OCI-LY7 (cell line): ENCODE measurements at regions not wholly inside any gene's neighbourhood (a gene's known extent, or its start where the extent isn't known, plus 50 kb on each side); places are given as distances from the start of the nearest gene placed in this dataset.
"Not testable (repeated sequence)": the region's sequence is repeated elsewhere in the genome, so short reads cannot be mapped to it uniquely, and the experiment has no call there.

Experiments used
- EZH2phosphoT487 ChIP-seq: fragments of 200-600 bp; sonication (generic); IDR thresholded peaks from 2 replicates; pipeline ENCODE4 v1.6.1; 2018; ENCODE audit warnings: low read depth, borderline replicate concordance, mild to moderate bottlenecking, mixed run types, antibody characterized with exemption, low read length, moderate library complexity, mixed read lengths
- TF ChIP-seq, protein P1 (sequence below): fragments of 200-600 bp; sonication (generic); conservative IDR thresholded peaks from 2 replicates; pipeline ENCODE4 v1.5.1; 2014; ENCODE audit warnings: mild to moderate bottlenecking, antibody characterized with exemption, low read length, moderate library complexity, mixed read lengths

DNA sequence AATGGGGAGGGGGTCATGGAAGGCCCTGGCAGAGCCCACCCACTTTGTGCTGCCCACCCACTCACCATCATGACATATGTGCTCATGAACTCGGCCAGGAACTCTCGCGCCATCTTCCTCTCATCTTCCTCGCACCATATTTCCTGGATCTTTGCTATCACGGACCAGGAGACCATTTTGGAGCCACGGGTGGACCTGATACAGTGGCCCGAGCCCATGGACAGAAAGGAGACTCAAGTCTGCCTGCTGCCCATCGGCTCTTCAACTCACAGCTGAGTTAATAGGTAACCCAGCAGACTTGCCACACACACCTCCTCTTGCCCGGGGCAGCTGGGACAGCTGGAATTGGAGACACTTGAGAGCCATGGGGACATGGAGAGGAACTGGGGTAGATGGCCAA, 1958.3 kb downstream of the FOXD4L5 start:
- TF ChIP-seq, protein P1, sequence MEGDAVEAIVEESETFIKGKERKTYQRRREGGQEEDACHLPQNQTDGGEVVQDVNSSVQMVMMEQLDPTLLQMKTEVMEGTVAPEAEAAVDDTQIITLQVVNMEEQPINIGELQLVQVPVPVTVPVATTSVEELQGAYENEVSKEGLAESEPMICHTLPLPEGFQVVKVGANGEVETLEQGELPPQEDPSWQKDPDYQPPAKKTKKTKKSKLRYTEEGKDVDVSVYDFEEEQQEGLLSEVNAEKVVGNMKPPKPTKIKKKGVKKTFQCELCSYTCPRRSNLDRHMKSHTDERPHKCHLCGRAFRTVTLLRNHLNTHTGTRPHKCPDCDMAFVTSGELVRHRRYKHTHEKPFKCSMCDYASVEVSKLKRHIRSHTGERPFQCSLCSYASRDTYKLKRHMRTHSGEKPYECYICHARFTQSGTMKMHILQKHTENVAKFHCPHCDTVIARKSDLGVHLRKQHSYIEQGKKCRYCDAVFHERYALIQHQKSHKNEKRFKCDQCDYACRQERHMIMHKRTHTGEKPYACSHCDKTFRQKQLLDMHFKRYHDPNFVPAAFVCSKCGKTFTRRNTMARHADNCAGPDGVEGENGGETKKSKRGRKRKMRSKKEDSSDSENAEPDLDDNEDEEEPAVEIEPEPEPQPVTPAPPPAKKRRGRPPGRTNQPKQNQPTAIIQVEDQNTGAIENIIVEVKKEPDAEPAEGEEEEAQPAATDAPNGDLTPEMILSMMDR, result not testable (repeated sequence)
- TF ChIP-seq EZH2phosphoT487, result not testable (repeated sequence)
